GM12878 (cell line): ENCODE measurements at regions not wholly inside any gene's neighbourhood (a gene's known extent, or its start where the extent isn't known, plus 50 kb on each side); places are given as distances from the start of the nearest gene placed in this dataset.

Source experiments
- ATAC-seq: fragments of 200-7000 bp; cut with Tn5 transposase; 3 replicates; pipeline ENCODE4 v1.9.1; 2020; ENCODE audit warnings: mild to moderate bottlenecking, moderate library complexity
- BruUV-seq: library from RNA; stranded (reverse); fragments of 400-500 nt; replicated peaks from 2 replicates; lab custom pipeline; 2021; lab: Mats Ljungman, UMichigan
- CTCF ChIA-PET: fragments of 300-600 bp; sonication (Branson Sonifier 250); formaldehyde crosslinking; extraction: SDS; loops from one replicate; lab custom pipeline; 2021; ENCODE audit warnings: inconsistent platforms; lab: Yijun Ruan, JAX
- POLR2A ChIA-PET: fragments of 350-600 bp; formaldehyde crosslinking; extraction: SDS; loops from one replicate; lab custom pipeline; 2021; ENCODE audit warnings: inconsistent platforms; lab: Charles Lee
- RAD21 ChIA-PET: fragments of 300-600 bp; sonication (Branson Sonifier 250); formaldehyde crosslinking; loops from one replicate; lab custom pipeline; 2023; ENCODE audit warnings: antibody characterized with exemption; ENCODE audit not compliant: unreplicated experiment; lab: Charles Lee
- SMC1A ChIA-PET: fragments of 300-600 bp; sonication (Branson Sonifier 250); formaldehyde crosslinking; loops from one replicate; lab custom pipeline; 2023; ENCODE audit not compliant: unreplicated experiment, uncharacterized antibody; lab: Charles Lee
- DNase-seq: peaks from one replicate; pipeline ENCODE4 v3.0.0-alpha.2; 2011; ENCODE audit warnings: low read depth, low spot score
- FAIRE-seq: peaks from 3 replicates; lab custom pipeline; 2011; peaks lifted over from hg19 to GRCh38; lab: Jason Lieb, UNC
- H2AFZ ChIP-seq: 2 replicates; pipeline ENCODE4 v1.6.0; 2011; ENCODE audit warnings: low read depth, low read length, control low read depth; ENCODE audit not compliant: control insufficient read depth
- H3K27ac ChIP-seq: 2 replicates; pipeline ENCODE4 v1.5.1; 2011; ENCODE audit warnings: control low read depth; ENCODE audit not compliant: control insufficient read depth, insufficient read depth
- H3K27me3 ChIP-seq, 2 experiments: replicated peaks in 1 of 2; 2 replicates each; pipeline versions ENCODE4 v1.6.0 to v1.6.1; 2011; ENCODE audit warnings: low read length in 1 of 2; ENCODE audit not compliant: control insufficient read depth in 2 of 2, insufficient read depth in 2 of 2
- H3K36me3 ChIP-seq, 2 experiments: 2 replicates each; pipeline ENCODE4 v1.5.1; 2011; ENCODE audit warnings: low read length in 1 of 2; ENCODE audit not compliant: control insufficient read depth in 2 of 2, insufficient read depth in 2 of 2
- H3K4me1 ChIP-seq: 2 replicates; pipeline ENCODE4 v1.6.1; 2011; ENCODE audit warnings: mild to moderate bottlenecking, low read length, moderate library complexity, mixed read lengths; ENCODE audit not compliant: control insufficient read depth, insufficient read depth
- H3K4me2 ChIP-seq: 2 replicates; pipeline ENCODE4 v1.6.0; 2011; ENCODE audit warnings: control low read depth; ENCODE audit not compliant: control insufficient read depth, insufficient read depth
- H3K4me3 ChIP-seq: fragments of 200-600 bp; sonication (generic); 2 replicates; pipeline ENCODE4 v1.5.1; 2016
- H3K79me2 ChIP-seq: 2 replicates; pipeline ENCODE4 v1.6.0; 2011; ENCODE audit warnings: low read length; ENCODE audit not compliant: control insufficient read depth, insufficient read depth
- H3K9ac ChIP-seq: 2 replicates; pipeline ENCODE4 v1.8.0; 2011; ENCODE audit warnings: low read length, control low read depth, mixed read lengths; ENCODE audit not compliant: control insufficient read depth, insufficient read depth
- H3K9me3 ChIP-seq: replicated peaks from 3 replicates; pipeline ENCODE4 v1.5.1; 2011; ENCODE audit warnings: mild to moderate bottlenecking, low read length; ENCODE audit not compliant: control insufficient read depth, insufficient read depth
- H4K20me1 ChIP-seq: 2 replicates; pipeline ENCODE4 v1.6.0; 2011; ENCODE audit not compliant: control insufficient read depth, insufficient read depth
- BCL11A ChIP-seq: IDR thresholded peaks from 2 replicates; pipeline ENCODE4 v1.6.1; 2011; ENCODE audit warnings: low read depth, low read length
- BRCA1 ChIP-seq: IDR thresholded peaks from 2 replicates; pipeline ENCODE4 v1.6.1; 2011; ENCODE audit warnings: low read depth, low read length, improper control_type of control experiment
- CEBPZ ChIP-seq: fragments of 150-350 bp; IDR thresholded peaks from 2 replicates; pipeline ENCODE4 v1.6.1; 2016; ENCODE audit warnings: low read depth, low read length
- HDAC6 ChIP-seq: fragments of 200-600 bp; sonication (generic); IDR thresholded peaks from one replicate; pipeline ENCODE4 v1.8.0; 2017; ENCODE audit warnings: antibody characterized with exemption; ENCODE audit not compliant: unreplicated experiment
- IKZF1 ChIP-seq: fragments of 450-650 bp; conservative IDR thresholded peaks from 2 replicates; pipeline ENCODE4 v1.6.1; 2017; ENCODE audit warnings: antibody characterized with exemption, mild to moderate bottlenecking
- IRF4 ChIP-seq: IDR thresholded peaks from 2 replicates; pipeline ENCODE4 v1.6.1; 2011; ENCODE audit warnings: low read depth, low read length
- NR2F1 ChIP-seq: fragments of 450-650 bp; conservative IDR thresholded peaks from 2 replicates; pipeline ENCODE4 v1.6.1; 2017; ENCODE audit warnings: mild to moderate bottlenecking
- PAX5 ChIP-seq: IDR thresholded peaks from 2 replicates; pipeline ENCODE4 v1.6.1; 2011; ENCODE audit warnings: low read depth, low read length, borderline replicate concordance
- RB1 ChIP-seq: fragments of 450-650 bp; formaldehyde crosslinking; IDR thresholded peaks from 2 replicates; pipeline ENCODE4 v1.6.1; 2017; ENCODE audit warnings: mild to moderate bottlenecking, borderline replicate concordance
- SUPT20H ChIP-seq: IDR thresholded peaks from 2 replicates; pipeline ENCODE4 v1.6.1; 2011; ENCODE audit warnings: low read depth, mild to moderate bottlenecking, low read length, moderate library complexity, borderline replicate concordance; ENCODE audit not compliant: control insufficient read depth
- WGBS: methylation state at CpG from one replicate; pipeline ENCODE4 v1.1.6; 2016; ENCODE audit warnings: low lambda C conversion rate; ENCODE audit not compliant: insufficient replicate concordance, insufficient coverage; ENCODE audit errors: missing lambda C conversion rate; 5-methylcytosine and 5-hydroxymethylcytosine counted together
- in situ Hi-C: fragments of 300-500 bp; cut with MboI; formaldehyde crosslinking; loops from 9 replicates; pipeline ENCODE4 v1.14.3; 2018; ENCODE audit warnings: mixed read lengths
- intact Hi-C: fragments of 100-400 bp; cut with micrococcal nuclease; formaldehyde crosslinking; loops from one replicate; pipeline ENCODE4 v1.14.2; 2022; ENCODE audit not compliant: unreplicated experiment

GRCh38 chr14:62015243-62015642, 253.0 kb downstream of the SNAPC1 start:
- intact Hi-C loops (no loop called here), in situ Hi-C loops (no loop called here)
- CTCF ChIA-PET, result interaction anchor here (1.5 kb wide), 1 partner anchor 110 kb away, joined by 5 read pairs; no protein-coding TSS in a partner anchor
- no peaks in the 10 kb centered on the region for H3K79me2 ChIP-seq
- FAIRE-seq, result no peak
- ATAC-seq, result no peak
- no peak for DNase-seq
- no peaks in the 10 kb centered on the region for H4K20me1 ChIP-seq
- POLR2A ChIA-PET, result no interaction called here
- no peak overlapping the region for H3K9ac ChIP-seq
- RAD21 ChIA-PET, result no interaction called here
- TF ChIP-seq CEBPZ (no peak), SUPT20H (no peak), RB1 (no peak), HDAC6 (no peak), BRCA1 (no peak), BCL11A (no peak), PAX5 (no peak), NR2F1 (no peak), IRF4 (no peak), IKZF1 (no peak)
- no peaks in the 10 kb centered on the region for H3K4me1 ChIP-seq
- H3K4me2 ChIP-seq, result no peak overlapping the region
- H3K9me3 ChIP-seq, result no peaks in the 10 kb centered on the region
- WGBS, result 0% methylated on average over 1 of the region's 1 CpG
- no peaks in the 10 kb centered on the region for H3K36me3 ChIP-seq
- H3K27me3 ChIP-seq, result no peaks in the 10 kb centered on the region
- BruUV-seq, result no TSS peak
- no peak overlapping the region for H3K4me3 ChIP-seq
- H2AFZ ChIP-seq, result no peak overlapping the region
- SMC1A ChIA-PET, result interaction anchor here (0.7 to 0.8 kb wide), 2 partner anchors 8 to 20 kb away, joined by 3 read pairs; no protein-coding TSS in a partner anchor
- no peak overlapping the region for H3K27ac ChIP-seq
